Hematopoietic multipotent progenitor cell treated with erythropoietin and hydrocortisone succinate and interleukin-3 and kit ligand, for 15 days (in vitro differentiated cells): ENCODE measurements at regions not wholly inside any gene's neighbourhood (a gene's known extent, or its start where the extent isn't known, plus 50 kb on each side); places are given as distances from the start of the nearest gene placed in this dataset.

Source experiments
- DNase-seq: peaks from one replicate; pipeline ENCODE4 v3.0.0-alpha.2; 2015; ENCODE audit warnings: low spot score

- DNase-seq, result no peak
Observed at GRCh38 chr2:71812736-71813135, 334.9 kb downstream of the CYP26B1 start.

DNA sequence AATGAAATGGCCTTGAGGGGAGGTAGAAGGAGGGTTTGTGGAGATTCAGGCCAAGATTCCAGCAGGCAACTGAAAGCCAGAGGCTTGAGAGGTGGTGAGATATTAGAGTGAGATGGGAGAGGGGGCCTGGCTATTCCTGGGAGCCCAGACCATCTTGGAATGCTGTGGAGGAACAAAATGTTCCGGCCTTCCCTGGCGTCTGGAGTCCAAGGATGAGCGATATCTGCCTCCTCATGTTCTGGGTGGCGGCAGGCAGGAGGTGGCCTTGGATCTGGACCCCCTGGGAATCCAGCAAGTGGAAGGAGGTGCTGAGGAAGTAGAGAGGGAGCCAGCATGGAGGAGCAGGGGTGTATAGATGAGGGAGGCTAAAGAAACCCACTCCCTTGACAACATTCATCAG is 335.9 kb downstream of the CYP26B1 start:
- no peak for DNase-seq

DNA sequence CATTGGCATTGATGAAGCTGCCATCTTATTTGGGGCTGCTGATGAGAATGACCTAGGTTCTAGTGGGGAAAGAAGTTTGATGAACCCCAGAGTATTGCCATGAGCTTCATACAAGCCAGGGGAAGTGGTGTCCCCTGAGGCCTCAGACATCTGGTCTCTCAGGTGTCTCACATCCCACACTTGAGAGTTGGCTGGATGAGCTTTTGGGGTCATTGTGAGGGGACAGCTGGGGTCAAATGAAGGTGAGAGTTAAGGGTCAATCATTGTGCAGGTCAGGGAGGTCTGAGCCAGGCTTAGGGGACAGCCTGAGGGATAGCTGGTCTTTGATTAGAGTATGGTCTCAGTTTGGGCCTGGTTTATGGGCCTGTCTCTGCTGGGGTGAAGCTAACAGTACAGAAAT is 336.5 kb downstream of the CYP26B1 start:
- DNase-seq, result no peak

GRCh38 chr2:71807581-71808451 is 339.8 kb downstream of the CYP26B1 start:
- DNase-seq, result no peak

- DNase-seq, result no peak
Observed at GRCh38 chr2:71806432-71806831, 341.2 kb downstream of the CYP26B1 start.

DNA sequence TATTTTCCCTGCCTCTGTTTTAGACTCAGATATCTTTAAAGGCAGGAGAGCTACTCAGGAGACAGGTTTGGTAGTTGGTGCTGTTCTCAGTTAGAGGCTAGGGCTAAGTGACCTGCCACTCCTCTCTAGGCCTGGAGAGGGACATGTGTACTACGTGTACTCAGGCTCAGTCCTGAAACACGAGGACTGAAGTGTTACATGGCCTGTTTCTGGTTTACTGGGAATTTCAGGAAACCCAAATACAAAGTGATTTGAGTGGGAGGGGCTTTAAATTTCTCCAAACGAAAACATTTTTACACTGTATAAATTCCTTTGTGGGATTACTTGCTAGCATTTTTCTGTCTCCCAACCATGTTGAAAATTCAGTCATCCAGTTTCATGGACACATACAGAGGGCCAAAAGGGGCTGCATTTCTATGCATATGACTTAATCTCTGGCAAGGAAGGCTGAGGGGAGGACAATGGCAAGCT is 343.3 kb downstream of the CYP26B1 start:
- DNase-seq, result no peak

- DNase-seq, result no peak
Observed at GRCh38 chr2:71803398-71803797, 344.3 kb downstream of the CYP26B1 start.

DNA sequence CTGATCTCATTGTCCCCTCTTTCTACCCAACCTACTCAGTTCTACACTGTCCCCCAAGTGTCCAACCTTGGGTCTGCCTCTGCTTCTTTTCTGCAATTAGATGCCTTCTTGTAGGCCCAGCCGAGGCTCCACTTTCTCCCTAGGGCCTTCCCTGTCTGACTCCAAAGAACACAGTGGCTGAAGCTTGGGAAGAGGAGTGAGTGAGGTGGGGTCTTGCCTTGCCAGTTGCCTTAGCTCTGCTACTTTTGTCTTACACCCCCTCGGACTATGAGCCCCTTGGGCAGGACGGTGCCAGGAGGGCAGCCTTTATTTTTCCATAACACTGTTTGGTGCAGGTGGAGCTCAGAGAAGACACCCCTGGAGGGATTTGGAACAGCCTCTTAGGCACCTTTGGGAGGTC is 345.1 kb downstream of the CYP26B1 start:
- no peak for DNase-seq

- DNase-seq, result peak; percentile 27
Observed at GRCh38 chr2:71801969-71802368, 345.7 kb downstream of the CYP26B1 start.

- no peak for DNase-seq
Observed at GRCh38 chr2:71801556-71801955, 346.1 kb downstream of the CYP26B1 start.

DNA sequence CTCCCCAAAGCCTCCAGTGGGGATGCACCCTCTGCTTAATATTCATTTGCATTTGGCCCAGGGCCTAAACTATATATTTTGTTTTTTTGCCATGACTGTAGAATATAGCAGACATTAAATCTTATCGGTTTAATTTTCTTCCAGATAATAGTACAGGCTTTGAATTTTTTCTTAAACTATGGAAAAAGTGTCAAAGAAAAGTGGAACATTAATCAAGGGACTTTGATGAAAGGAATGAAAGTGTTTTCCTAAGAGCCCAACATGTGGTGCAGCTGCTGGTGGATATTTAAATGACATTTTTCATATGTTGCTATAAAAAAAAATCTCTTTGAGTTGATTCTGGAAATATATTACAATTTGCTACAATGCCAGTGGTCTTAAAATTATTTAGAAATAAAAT is 346.8 kb downstream of the CYP26B1 start:
- DNase-seq, result no peak

DNA sequence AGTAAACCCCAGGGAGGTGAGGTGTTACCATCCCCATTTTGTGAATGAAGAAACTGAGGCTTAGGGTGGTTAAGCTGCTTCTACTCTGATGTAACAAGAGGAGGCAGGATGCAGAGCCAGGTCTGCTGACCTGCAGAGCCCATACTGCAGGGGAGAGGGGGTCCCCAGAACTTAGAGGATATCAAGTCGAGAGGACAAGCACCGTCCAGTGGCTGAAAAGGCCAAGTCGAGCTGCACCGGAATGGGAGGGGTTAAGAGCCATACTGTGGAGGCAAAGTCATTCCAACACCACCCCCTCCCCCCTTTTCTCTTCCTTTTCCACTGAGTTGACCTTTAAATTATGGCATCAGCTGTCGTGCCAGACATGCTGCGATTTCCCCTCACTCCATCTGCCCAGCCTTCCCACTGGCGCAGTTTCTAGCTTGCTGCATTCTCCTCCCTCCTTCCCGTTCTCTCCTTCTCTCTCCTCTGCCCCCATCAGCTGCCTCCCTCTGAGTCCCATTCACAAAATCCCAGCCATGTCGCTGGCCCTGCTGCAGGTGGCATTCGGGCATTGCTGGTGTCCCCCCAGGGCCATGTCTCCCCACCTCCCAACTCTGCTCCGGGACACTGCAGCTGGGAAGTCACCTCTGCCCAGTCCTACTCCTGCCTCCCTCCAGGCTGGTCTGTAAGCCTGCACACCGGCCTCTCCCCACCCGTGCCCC is 346.9 kb downstream of the DYSF start:
- DNase-seq, result no peak

- no peak for DNase-seq
Observed at GRCh38 chr2:71799013-71799575, 345.7 kb downstream of the DYSF start.

- DNase-seq, result peak; percentile 44
Observed at GRCh38 chr2:71798266-71799012, 345.1 kb downstream of the DYSF start.

GRCh38 chr2:71797035-71797810 is 343.9 kb downstream of the DYSF start:
- no peak for DNase-seq

DNA sequence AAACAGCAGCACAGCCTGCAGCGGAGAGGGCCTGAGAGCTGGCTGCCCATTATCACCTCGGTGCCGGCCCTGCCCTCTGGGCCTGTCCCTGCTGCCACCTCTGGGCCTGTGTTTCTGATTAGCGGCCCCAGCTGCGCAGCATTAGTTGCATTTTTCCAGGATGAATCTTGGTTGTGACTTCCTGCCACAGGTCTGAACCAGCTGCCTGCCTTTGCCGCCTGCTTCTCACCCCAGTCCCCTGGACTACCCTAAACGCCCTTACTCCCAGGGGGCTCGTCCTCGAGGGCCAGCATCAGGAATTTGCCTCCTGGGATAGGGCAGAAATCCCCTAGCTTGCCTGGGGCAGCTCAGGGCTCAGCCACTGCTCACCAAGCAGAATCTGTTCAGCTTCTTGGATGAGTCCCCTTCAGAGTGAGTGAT is 342.8 kb downstream of the DYSF start:
- DNase-seq, result no peak

GRCh38 chr2:71795486-71795885 is 342.1 kb downstream of the DYSF start:
- no peak for DNase-seq

- DNase-seq, result no peak
Observed at GRCh38 chr2:71794611-71795010, 341.2 kb downstream of the DYSF start.

DNA sequence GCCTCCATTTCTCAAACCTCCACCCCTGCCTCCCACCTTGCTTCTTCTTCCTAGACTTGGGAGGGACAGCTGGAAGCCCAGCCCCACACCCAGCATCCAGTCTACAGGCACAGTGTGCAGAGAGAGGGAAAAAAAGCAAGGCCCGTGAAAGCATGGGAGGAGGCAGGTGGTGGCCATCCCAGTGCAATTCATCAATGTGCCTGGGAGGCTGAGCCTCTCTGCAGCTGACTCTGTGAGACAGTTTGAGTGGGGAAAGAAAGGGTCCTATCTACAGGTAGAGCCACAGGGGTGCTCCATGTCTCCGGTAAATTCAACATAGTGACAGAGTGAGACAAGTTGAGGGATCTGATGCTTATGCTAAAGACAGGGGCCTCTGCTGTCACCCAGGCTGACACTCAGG is 340.6 kb downstream of the DYSF start:
- DNase-seq, result no peak

DNA sequence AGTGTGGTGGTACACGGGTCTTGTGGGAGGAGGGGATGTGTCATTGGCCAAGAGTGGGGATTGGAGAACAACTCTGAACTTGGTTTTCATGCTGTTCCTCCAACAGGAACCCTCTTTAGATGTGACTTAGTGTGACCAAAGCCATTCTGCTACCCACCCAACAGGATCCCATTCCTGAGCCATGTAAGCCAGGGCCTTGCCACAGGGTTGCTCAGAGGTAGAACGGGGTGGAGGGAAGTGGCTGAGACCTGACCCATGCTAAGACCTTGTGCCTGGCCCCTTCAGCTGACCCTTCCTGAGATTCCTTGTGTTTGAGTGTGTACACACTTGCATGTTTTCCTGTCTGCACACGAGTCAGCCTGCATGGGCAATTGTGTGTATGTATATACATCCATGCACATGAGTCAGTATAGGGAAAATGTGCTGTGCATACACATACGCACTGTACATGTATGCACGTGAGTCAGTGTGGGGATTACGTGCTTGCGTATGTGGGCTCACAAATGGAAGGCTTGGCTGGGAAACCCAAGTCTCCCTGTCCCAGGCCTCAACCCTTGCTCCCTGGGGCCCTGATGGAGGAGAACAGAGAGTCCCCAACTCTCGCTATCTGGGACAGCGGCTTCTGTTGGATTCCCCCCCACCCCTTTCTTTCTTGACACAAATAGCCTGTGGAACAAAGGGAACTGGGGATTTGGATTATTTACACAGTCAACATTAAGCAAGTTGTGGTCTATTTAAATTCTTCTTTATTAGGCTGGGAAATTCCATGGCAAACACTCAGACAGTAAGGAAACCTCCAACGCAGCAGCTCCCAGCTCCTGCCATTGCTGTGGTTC is 339.8 kb downstream of the DYSF start:
- no peak for DNase-seq
